HG03066 (cell line): ENCODE measurements at regions not wholly inside any gene's neighbourhood (a gene's known extent, or its start where the extent isn't known, plus 50 kb on each side); places are given as distances from the start of the nearest gene placed in this dataset.

Experiments
- ATAC-seq: cut with Tn5 transposase; IDR thresholded peaks from one replicate; pipeline ENCODE4 v1.9.1; 2021; ENCODE audit warnings: low read depth; ENCODE audit not compliant: unreplicated experiment

GRCh38 chr10:128854204-128854603 lies 612.8 kb upstream of the MGMT start:
- ATAC-seq: no peak

GRCh38 chr10:128854963-128855362 lies 612.1 kb upstream of the MGMT start:
- ATAC-seq: no peak

- ATAC-seq: no peak
Observed at GRCh38 chr10:128855618-128856428, 611.2 kb upstream of the MGMT start.

GRCh38 chr10:128859738-128860386 lies 607.2 kb upstream of the MGMT start:
- ATAC-seq: no peak

- no peak for ATAC-seq
Observed at GRCh38 chr10:128860574-128860973, 606.5 kb upstream of the MGMT start.

GRCh38 chr10:128861018-128861901 lies 605.8 kb upstream of the MGMT start:
- ATAC-seq: no peak

- ATAC-seq: no peak
Observed at GRCh38 chr10:128863411-128863810, 603.6 kb upstream of the MGMT start.

- ATAC-seq: no peak
Observed at GRCh38 chr10:128863823-128864405, 603.1 kb upstream of the MGMT start.

GRCh38 chr10:128864554-128865295 lies 602.3 kb upstream of the MGMT start:
- ATAC-seq: no peak

GRCh38 chr10:128865436-128866195 lies 601.4 kb upstream of the MGMT start:
- no peak for ATAC-seq

- ATAC-seq: no peak
Observed at GRCh38 chr10:128866551-128866950, 600.5 kb upstream of the MGMT start.

GRCh38 chr10:128867210-128867609 lies 599.8 kb upstream of the MGMT start:
- ATAC-seq: no peak

- no peak for ATAC-seq
Observed at GRCh38 chr10:128867819-128868218, 599.2 kb upstream of the MGMT start.

GRCh38 chr10:128868481-128868880 lies 598.6 kb upstream of the MGMT start:
- ATAC-seq: no peak

GRCh38 chr10:128869101-128869749 lies 597.8 kb upstream of the MGMT start:
- no peak for ATAC-seq

GRCh38 chr10:128870830-128871597 lies 596.0 kb upstream of the MGMT start:
- ATAC-seq: no peak

- ATAC-seq: no peak
Observed at GRCh38 chr10:128871671-128872231, 595.3 kb upstream of the MGMT start.
